LoVo (cell line): ENCODE measurements at regions not wholly inside any gene's neighbourhood (a gene's known extent, or its start where the extent isn't known, plus 50 kb on each side); places are given as distances from the start of the nearest gene placed in this dataset.
"Not testable (repeated sequence)": the region's sequence is repeated elsewhere in the genome, so short reads cannot be mapped to it uniquely, and the experiment has no call there.

Source experiments
- DNase-seq: peaks from one replicate; pipeline ENCODE4 v3.0.0-alpha.2; 2016; ENCODE audit warnings: low spot score

GRCh38 chr2:129011466-129012061, 692.9 kb upstream of the HS6ST1 start:
- DNase-seq = no peak

GRCh38 chr2:129014432-129014831, 695.8 kb upstream of the HS6ST1 start:
- no peak for DNase-seq

GRCh38 chr2:129015397-129016285, 697.0 kb upstream of the HS6ST1 start:
- no peak for DNase-seq

- no peak for DNase-seq
These were observed 698.3 kb upstream of the HS6ST1 start for GRCh38 chr2:129016972-129017371.

- DNase-seq = no peak
These were observed 706.1 kb upstream of the HS6ST1 start for GRCh38 chr2:129024796-129025195.

GRCh38 chr2:129035992-129036391, 717.3 kb upstream of the HS6ST1 start:
- no peak for DNase-seq

GRCh38 chr2:129043677-129044076, 725.0 kb upstream of the HS6ST1 start:
- not testable (repeated sequence) for DNase-seq

GRCh38 chr2:129046475-129046874, 727.8 kb upstream of the HS6ST1 start:
- DNase-seq = not testable (repeated sequence)

GRCh38 chr2:129050101-129050500, 731.4 kb upstream of the HS6ST1 start:
- no peak for DNase-seq

GRCh38 chr2:129055242-129055641, 736.6 kb upstream of the HS6ST1 start:
- DNase-seq = no peak

- no peak for DNase-seq
These were observed 737.2 kb upstream of the HS6ST1 start for GRCh38 chr2:129055824-129056223.

- DNase-seq = no peak
These were observed 737.8 kb upstream of the HS6ST1 start for GRCh38 chr2:129056309-129056958.

GRCh38 chr2:129056959-129057317, 738.3 kb upstream of the HS6ST1 start:
- DNase-seq = no peak

- no peak for DNase-seq
These were observed 740.3 kb upstream of the HS6ST1 start for GRCh38 chr2:129058981-129059380.

- DNase-seq = no peak
These were observed 740.8 kb upstream of the HS6ST1 start for GRCh38 chr2:129059476-129059875.

GRCh38 chr2:129061069-129061768, 742.6 kb upstream of the HS6ST1 start:
- DNase-seq = no peak

- DNase-seq = no peak
These were observed 743.1 kb upstream of the HS6ST1 start for GRCh38 chr2:129061769-129062121.

GRCh38 chr2:129062146-129062912, 743.7 kb upstream of the HS6ST1 start:
- DNase-seq = no peak

- no peak for DNase-seq
These were observed 748.4 kb upstream of the HS6ST1 start for GRCh38 chr2:129067070-129067469.

GRCh38 chr2:129067953-129068352, 749.3 kb upstream of the HS6ST1 start:
- no peak for DNase-seq

GRCh38 chr2:129068543-129068942, 749.9 kb upstream of the HS6ST1 start:
- DNase-seq = no peak
